Vagina (tissue), 2 donors: ENCODE measurements at regions not wholly inside any gene's neighbourhood (a gene's known extent, or its start where the extent isn't known, plus 50 kb on each side); places are given as distances from the start of the nearest gene placed in this dataset.
"Not testable (repeated sequence)": the region's sequence is repeated elsewhere in the genome, so short reads cannot be mapped to it uniquely, and the experiment has no call there.

ENCODE experiments used
- DNase-seq, 2 donors: peaks; one replicate each; pipeline ENCODE4 v3.0.0-alpha.2; 2017; ENCODE audit errors: extremely low spot score in 2 of 2
- H3K27ac ChIP-seq: fragments of 200-600 bp; sonication (generic); one replicate; pipeline ENCODE4 v1.5.1; 2019
- H3K27me3 ChIP-seq: fragments of 200-600 bp; sonication (generic); one replicate; pipeline ENCODE4 v1.5.1; 2019
- H3K36me3 ChIP-seq, 2 donors: fragments of 200-600 bp; sonication (generic); one replicate each; pipeline ENCODE4 v1.5.1; 2017 to 2019
- H3K4me1 ChIP-seq: fragments of 200-600 bp; sonication (generic); one replicate; pipeline ENCODE4 v1.5.1; 2019
- H3K4me3 ChIP-seq, 2 donors: fragments of 200-600 bp; sonication (generic); 1 replicate in 1 of 2; 2 replicates in 1 of 2; pipeline ENCODE4 v1.5.1; 2016 to 2019
- H3K9me3 ChIP-seq: fragments of 200-600 bp; sonication (generic); one replicate; pipeline ENCODE4 v1.5.1; 2019
- CTCF ChIP-seq, 3 experiments: fragments of 450-650 bp in 2 of 3; fragments of 200-600 bp in 1 of 3; sonication (generic) in 1 of 3; IDR thresholded peaks; one replicate each; pipeline ENCODE4 v1.5.1; 2017 to 2019; ENCODE audit warnings: antibody characterized with exemption in 3 of 3, mild to moderate bottlenecking in 2 of 3, moderate library complexity in 2 of 3
- POLR2A ChIP-seq, 2 donors: fragments of 450-650 bp; IDR thresholded peaks; one replicate each; pipeline ENCODE4 v1.6.1; 2017; ENCODE audit warnings: antibody characterized with exemption in 2 of 2, mild to moderate bottlenecking in 2 of 2, moderate library complexity in 2 of 2
- POLR2AphosphoS5 ChIP-seq, 2 donors: sonication (generic); formaldehyde crosslinking; IDR thresholded peaks; one replicate each; pipeline ENCODE4 v1.9.0; 2017; ENCODE audit warnings: antibody characterized with exemption in 2 of 2, mild to moderate bottlenecking in 2 of 2, low read depth in 1 of 2; ENCODE audit not compliant: insufficient read depth in 1 of 2
- intact Hi-C: fragments of 100-400 bp; cut with DNase I; formaldehyde crosslinking; loops from one replicate; pipeline ENCODE4 v1.15.1; 2023

- no peak for DNase-seq
- H3K36me3 ChIP-seq, result no peaks in the 10 kb centered on the region
- TF ChIP-seq POLR2AphosphoS5 (IDR thresholded peaks at IDR 0.05; ENCODE audit: insufficient read depth in 1 of 2, low read depth in 1 of 2) (no peak), POLR2A (IDR thresholded peaks at IDR 0.05) (no peak)
- H3K4me1 ChIP-seq, result no peaks in the 10 kb centered on the region
- no peak overlapping the region for H3K27ac ChIP-seq
- no peaks in the 10 kb centered on the region for H3K27me3 ChIP-seq
- intact Hi-C loops, result no loop called here
- no peaks in the 10 kb centered on the region for H3K9me3 ChIP-seq
- no peak overlapping the region for H3K4me3 ChIP-seq
Observed at GRCh38 chr22:49454726-49455125, 372.9 kb downstream of the BRD1 start.

GRCh38 chr22:49453771-49454170 is 373.9 kb downstream of the BRD1 start:
- Histone ChIP-seq H3K4me1 (no peaks in the 10 kb centered on the region), H3K27me3 (no peaks in the 10 kb centered on the region), H3K4me3 (no peak overlapping the region), H3K9me3 (no peaks in the 10 kb centered on the region), H3K27ac (no peak overlapping the region), H3K36me3 (no peaks in the 10 kb centered on the region)
- intact Hi-C loops, result no loop called here
- DNase-seq, result no peak
- TF ChIP-seq POLR2A (IDR thresholded peaks at IDR 0.05) (no peak), POLR2AphosphoS5 (IDR thresholded peaks at IDR 0.05; ENCODE audit: insufficient read depth in 1 of 2, low read depth in 1 of 2) (no peak), CTCF (IDR thresholded peaks at IDR 0.05) (no peak)

GRCh38 chr22:49453019-49453418 is 374.7 kb downstream of the BRD1 start:
- intact Hi-C loops, H3K4me3 ChIP-seq, H3K27ac ChIP-seq, H3K4me1 ChIP-seq, H3K9me3 ChIP-seq, H3K27me3 ChIP-seq, DNase-seq, H3K36me3 ChIP-seq: not testable (repeated sequence)

- Histone ChIP-seq H3K4me1 (no peaks in the 10 kb centered on the region), H3K27me3 (no peaks in the 10 kb centered on the region), H3K36me3 (no peaks in the 10 kb centered on the region), H3K9me3 (no peaks in the 10 kb centered on the region), H3K4me3 (no peak overlapping the region), H3K27ac (no peak overlapping the region)
- intact Hi-C loops, result no loop called here
- no peak for DNase-seq
- TF ChIP-seq CTCF (IDR thresholded peaks at IDR 0.05) (no peak), POLR2A (IDR thresholded peaks at IDR 0.05) (no peak), POLR2AphosphoS5 (IDR thresholded peaks at IDR 0.05; ENCODE audit: insufficient read depth in 1 of 2, low read depth in 1 of 2) (no peak)
Observed at GRCh38 chr22:49452362-49452946, 375.2 kb downstream of the BRD1 start.

- Histone ChIP-seq H3K4me3 (no peak overlapping the region), H3K4me1 (no peaks in the 10 kb centered on the region), H3K27me3 (no peaks in the 10 kb centered on the region), H3K27ac (no peak overlapping the region), H3K36me3 (no peaks in the 10 kb centered on the region), H3K9me3 (no peaks in the 10 kb centered on the region)
- DNase-seq, result no peak
- intact Hi-C loops, result no loop called here
- TF ChIP-seq POLR2AphosphoS5 (IDR thresholded peaks at IDR 0.05; ENCODE audit: insufficient read depth in 1 of 2, low read depth in 1 of 2) (no peak), POLR2A (IDR thresholded peaks at IDR 0.05) (no peak), CTCF (IDR thresholded peaks at IDR 0.05) (no peak)
Observed at GRCh38 chr22:49451070-49451840, 376.4 kb downstream of the BRD1 start.

- TF ChIP-seq POLR2AphosphoS5 (IDR thresholded peaks at IDR 0.05; ENCODE audit: insufficient read depth in 1 of 2, low read depth in 1 of 2) (no peak), POLR2A (IDR thresholded peaks at IDR 0.05) (no peak), CTCF (IDR thresholded peaks at IDR 0.05) (no peak)
- Histone ChIP-seq H3K9me3 (no peaks in the 10 kb centered on the region), H3K27me3 (no peaks in the 10 kb centered on the region), H3K36me3 (no peaks in the 10 kb centered on the region), H3K4me1 (no peaks in the 10 kb centered on the region), H3K27ac (no peak overlapping the region), H3K4me3 (no peak overlapping the region)
- intact Hi-C loops, result no loop called here
- DNase-seq, result no peak
Observed at GRCh38 chr22:49450498-49450897, 377.2 kb downstream of the BRD1 start.
